Neural progenitor cell (in vitro differentiated cells): ENCODE measurements at regions not wholly inside any gene's neighbourhood (a gene's known extent, or its start where the extent isn't known, plus 50 kb on each side); places are given as distances from the start of the nearest gene placed in this dataset.

ENCODE experiments used
- DNase-seq: peaks from one replicate; pipeline ENCODE4 v3.0.0-alpha.2; 2016; ENCODE audit warnings: low spot score
- H2AFZ ChIP-seq: fragments of 200-600 bp; sonication (generic); replicated peaks from 2 replicates; pipeline ENCODE4 v1.6.1; 2016; ENCODE audit warnings: antibody characterized with exemption
- H3F3A ChIP-seq: fragments of 200-600 bp; sonication (generic); 2 replicates; pipeline ENCODE4 v1.6.1; 2016; ENCODE audit warnings: antibody characterized with exemption, low read depth
- H3K27ac ChIP-seq: fragments of 200-600 bp; sonication (generic); 2 replicates; pipeline ENCODE4 v1.5.1; 2016; ENCODE audit warnings: mild to moderate bottlenecking
- H3K27me3 ChIP-seq: fragments of 200-600 bp; sonication (generic); 2 replicates; pipeline ENCODE4 v1.6.1; 2016; ENCODE audit warnings: mild to moderate bottlenecking, moderate library complexity
- H3K36me3 ChIP-seq: fragments of 200-600 bp; sonication (generic); 2 replicates; pipeline ENCODE4 v1.5.1; 2016
- H3K4me1 ChIP-seq: fragments of 200-600 bp; sonication (generic); 2 replicates; pipeline ENCODE4 v1.6.1; 2016; ENCODE audit warnings: mixed run types
- H3K4me2 ChIP-seq: fragments of 200-600 bp; sonication (generic); 2 replicates; pipeline ENCODE4 v1.6.1; 2016
- H3K4me3 ChIP-seq: fragments of 200-600 bp; sonication (generic); 2 replicates; pipeline ENCODE4 v1.5.1; 2016
- H3K79me2 ChIP-seq: fragments of 200-600 bp; sonication (generic); 2 replicates; pipeline ENCODE4 v1.6.1; 2016; ENCODE audit warnings: low read depth
- H3K9ac ChIP-seq: fragments of 200-600 bp; sonication (generic); 2 replicates; pipeline ENCODE4 v1.6.1; 2016
- H3K9me3 ChIP-seq: fragments of 200-600 bp; sonication (generic); 2 replicates; pipeline ENCODE4 v1.5.1; 2016; ENCODE audit warnings: low read depth
- H4K20me1 ChIP-seq: fragments of 200-600 bp; sonication (generic); 2 replicates; pipeline ENCODE4 v1.6.1; 2016; ENCODE audit warnings: low read depth
- H3K27ac Mint-ChIP-seq: 3 replicates; pipeline ENCODE4 v1.8.0; 2021; ENCODE audit warnings: mixed read lengths
- H3K27me3 Mint-ChIP-seq: 2 replicates; pipeline ENCODE4 v1.8.0; 2022; ENCODE audit warnings: low read depth, mild to moderate bottlenecking, inconsistent platforms, moderate library complexity, mixed read lengths; ENCODE audit not compliant: insufficient read depth
- H3K36me3 Mint-ChIP-seq: 3 replicates; pipeline ENCODE4 v1.8.0; 2021; ENCODE audit warnings: mixed read lengths
- H3K4me1 Mint-ChIP-seq: 3 replicates; pipeline ENCODE4 v1.8.0; 2021; ENCODE audit warnings: mixed read lengths
- H3K4me3 Mint-ChIP-seq: 3 replicates; pipeline ENCODE4 v1.8.0; 2021; ENCODE audit warnings: mild to moderate bottlenecking, moderate library complexity, mixed read lengths
- H3K9me3 Mint-ChIP-seq: 3 replicates; pipeline ENCODE4 v1.8.0; 2020; ENCODE audit warnings: mixed read lengths
- CTCF ChIP-seq: fragments of 200-600 bp; sonication (generic); IDR thresholded peaks from 2 replicates; pipeline ENCODE4 v1.5.1; 2017; ENCODE audit warnings: antibody characterized with exemption, mild to moderate bottlenecking
- EZH2 ChIP-seq: fragments of 200-600 bp; sonication (generic); IDR thresholded peaks from 2 replicates; pipeline ENCODE4 v1.6.1; 2017; ENCODE audit warnings: antibody characterized with exemption, mild to moderate bottlenecking, moderate library complexity
- EZH2phosphoT487 ChIP-seq: fragments of 200-600 bp; sonication (generic); IDR thresholded peaks from 2 replicates; pipeline ENCODE4 v1.6.1; 2017; ENCODE audit warnings: antibody characterized with exemption

DNA sequence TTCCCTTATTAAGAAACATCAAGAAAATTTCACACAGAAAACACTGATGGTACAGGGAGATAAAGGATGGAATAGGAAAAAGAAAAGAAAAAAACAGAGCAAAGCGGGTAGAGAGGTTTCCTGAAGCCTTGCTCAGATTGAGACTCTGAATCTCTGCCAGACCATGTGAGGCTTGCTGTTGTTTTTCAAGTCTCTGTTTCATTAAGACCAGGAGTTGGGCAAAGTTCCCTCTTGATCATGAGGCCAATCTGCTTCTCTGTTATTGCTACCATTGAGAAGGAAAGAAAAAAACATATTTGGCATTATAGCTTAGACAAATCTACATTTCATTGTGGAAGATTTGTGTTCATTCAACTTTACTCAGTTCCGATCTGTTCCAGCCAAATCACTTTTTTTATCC, 201.6 kb upstream of the SOX9 start:
- Histone ChIP-seq H3K27ac (no peak overlapping the region), H3K36me3 (no peaks in the 10 kb centered on the region), H4K20me1 (no peaks in the 10 kb centered on the region), H3K4me3 (no peak overlapping the region), H3K9me3 (no peaks in the 10 kb centered on the region), H2AFZ (no peak overlapping the region), H3F3A (no peaks in the 10 kb centered on the region), H3K4me2 (no peak overlapping the region), H3K79me2 (no peaks in the 10 kb centered on the region), H3K9ac (no peak overlapping the region), H3K27me3 (no peaks in the 10 kb centered on the region), H3K4me1 (no peaks in the 10 kb centered on the region)
- Mint-ChIP-seq H3K9me3 (no peaks in the 10 kb centered on the region), H3K4me1 (no peaks in the 10 kb centered on the region), H3K36me3 (no peaks in the 10 kb centered on the region), H3K4me3 (no peak overlapping the region), H3K27ac (no peak overlapping the region), H3K27me3 (peaks cover 2% of the 10 kb centered on the region)
- no peak for TF ChIP-seq CTCF
- TF ChIP-seq EZH2, result no peak
- no peak for TF ChIP-seq EZH2phosphoT487
- DNase-seq, result no peak

- H3K4me3 ChIP-seq, result no peak overlapping the region
- H3K4me1 Mint-ChIP-seq, result no peaks in the 10 kb centered on the region
- peaks cover 2% of the 10 kb centered on the region for H3K27me3 Mint-ChIP-seq
- no peak overlapping the region for H3K27ac Mint-ChIP-seq
- no peaks in the 10 kb centered on the region for H3K79me2 ChIP-seq
- H3F3A ChIP-seq, result no peaks in the 10 kb centered on the region
- no peak for DNase-seq
- no peaks in the 10 kb centered on the region for H3K9me3 ChIP-seq
- H3K9ac ChIP-seq, result no peak overlapping the region
- no peaks in the 10 kb centered on the region for H4K20me1 ChIP-seq
- TF ChIP-seq CTCF, result no peak
- no peak for TF ChIP-seq EZH2
- TF ChIP-seq EZH2phosphoT487, result no peak
- no peaks in the 10 kb centered on the region for H3K36me3 ChIP-seq
- no peaks in the 10 kb centered on the region for H3K36me3 Mint-ChIP-seq
- H3K4me3 Mint-ChIP-seq, result no peak overlapping the region
- H3K27me3 ChIP-seq, result no peaks in the 10 kb centered on the region
- no peaks in the 10 kb centered on the region for H3K4me1 ChIP-seq
- no peak overlapping the region for H2AFZ ChIP-seq
- H3K4me2 ChIP-seq, result no peak overlapping the region
- no peak overlapping the region for H3K27ac ChIP-seq
- no peaks in the 10 kb centered on the region for H3K9me3 Mint-ChIP-seq
Measured at GRCh38 chr17:71919896-71920295, 200.9 kb upstream of the SOX9 start.

- Histone ChIP-seq H3K79me2 (no peaks in the 10 kb centered on the region), H3K9me3 (no peaks in the 10 kb centered on the region), H3K4me3 (no peak overlapping the region), H4K20me1 (no peaks in the 10 kb centered on the region), H3K4me2 (no peak overlapping the region), H2AFZ (no peak overlapping the region), H3K36me3 (no peaks in the 10 kb centered on the region), H3K27me3 (no peaks in the 10 kb centered on the region), H3K9ac (no peak overlapping the region), H3F3A (no peaks in the 10 kb centered on the region), H3K4me1 (no peaks in the 10 kb centered on the region), H3K27ac (no peak overlapping the region)
- DNase-seq, result no peak
- Mint-ChIP-seq H3K36me3 (no peaks in the 10 kb centered on the region), H3K4me1 (no peaks in the 10 kb centered on the region), H3K4me3 (no peak overlapping the region), H3K9me3 (no peaks in the 10 kb centered on the region), H3K27ac (no peak overlapping the region), H3K27me3 (peaks cover 3% of the 10 kb centered on the region)
- no peak for TF ChIP-seq CTCF
- no peak for TF ChIP-seq EZH2
- TF ChIP-seq EZH2phosphoT487, result no peak
Measured at GRCh38 chr17:71921796-71922195, 199.0 kb upstream of the SOX9 start.

GRCh38 chr17:71922439-71922838, 198.4 kb upstream of the SOX9 start:
- Histone ChIP-seq H3K4me1 (no peaks in the 10 kb centered on the region), H2AFZ (no peak overlapping the region), H3K79me2 (no peaks in the 10 kb centered on the region), H3K9me3 (no peaks in the 10 kb centered on the region), H4K20me1 (no peaks in the 10 kb centered on the region), H3K27me3 (no peaks in the 10 kb centered on the region), H3K36me3 (no peaks in the 10 kb centered on the region), H3K4me2 (no peak overlapping the region), H3K9ac (no peak overlapping the region), H3K4me3 (no peak overlapping the region), H3F3A (no peaks in the 10 kb centered on the region), H3K27ac (no peak overlapping the region)
- TF ChIP-seq EZH2 (no peak), EZH2phosphoT487 (no peak), CTCF (no peak)
- H3K36me3 Mint-ChIP-seq, result no peaks in the 10 kb centered on the region
- H3K4me1 Mint-ChIP-seq, result no peaks in the 10 kb centered on the region
- peaks cover 3% of the 10 kb centered on the region for H3K27me3 Mint-ChIP-seq
- H3K4me3 Mint-ChIP-seq, result no peak overlapping the region
- no peaks in the 10 kb centered on the region for H3K9me3 Mint-ChIP-seq
- H3K27ac Mint-ChIP-seq, result no peak overlapping the region
- DNase-seq, result no peak
